ENCODE measurements at regions not wholly inside any gene's neighbourhood (a gene's known extent, or its start where the extent isn't known, plus 50 kb on each side); places are given as distances from the start of the nearest gene placed in this dataset.

DNA sequence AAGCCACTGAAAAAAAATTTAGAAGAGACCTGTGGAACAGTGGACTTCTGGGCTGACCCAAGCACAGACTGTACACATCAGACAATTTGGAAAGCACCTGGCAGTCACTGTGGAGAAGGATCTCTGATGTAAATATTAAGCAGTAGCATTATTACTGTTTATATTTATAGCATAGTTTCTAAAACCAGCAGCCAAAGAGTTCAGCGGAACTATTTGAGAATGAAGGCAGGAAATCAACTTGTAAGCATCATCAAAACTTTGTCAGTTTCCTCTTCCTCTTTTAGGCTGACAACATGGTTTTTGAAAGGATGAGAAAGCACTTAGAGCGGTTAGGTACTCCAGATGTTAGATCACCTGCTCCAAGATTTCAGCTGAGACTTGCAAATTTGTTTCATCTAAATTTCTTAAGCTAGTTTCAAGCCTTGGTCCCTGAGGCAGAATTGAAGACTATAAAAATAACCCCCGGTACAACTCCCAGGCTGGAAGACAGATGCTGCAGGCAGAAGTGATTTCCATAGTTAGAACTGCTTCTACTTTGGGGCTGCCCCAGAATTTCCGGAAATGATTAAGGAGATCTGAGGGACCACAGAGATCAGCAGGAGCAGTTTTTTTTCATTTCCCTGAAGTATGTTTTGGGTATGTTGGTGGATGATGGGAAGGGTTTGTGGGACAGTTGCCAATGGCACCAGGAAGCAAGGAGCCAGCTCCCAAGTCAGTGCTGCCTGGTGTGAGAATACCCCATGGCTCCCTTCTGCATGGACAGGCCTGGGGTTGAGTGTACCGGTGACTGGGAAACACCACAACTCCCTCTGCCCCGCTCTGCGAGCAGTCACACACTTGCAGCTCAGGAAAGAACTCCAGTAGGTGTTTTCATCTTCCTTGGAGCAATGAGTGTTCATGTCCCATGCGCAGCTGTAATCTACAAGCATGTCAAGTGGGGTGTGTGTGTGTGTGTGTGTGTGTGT, 354.5 kb downstream of the NUAK1 start:
- TF ChIP-seq, protein P1, sequence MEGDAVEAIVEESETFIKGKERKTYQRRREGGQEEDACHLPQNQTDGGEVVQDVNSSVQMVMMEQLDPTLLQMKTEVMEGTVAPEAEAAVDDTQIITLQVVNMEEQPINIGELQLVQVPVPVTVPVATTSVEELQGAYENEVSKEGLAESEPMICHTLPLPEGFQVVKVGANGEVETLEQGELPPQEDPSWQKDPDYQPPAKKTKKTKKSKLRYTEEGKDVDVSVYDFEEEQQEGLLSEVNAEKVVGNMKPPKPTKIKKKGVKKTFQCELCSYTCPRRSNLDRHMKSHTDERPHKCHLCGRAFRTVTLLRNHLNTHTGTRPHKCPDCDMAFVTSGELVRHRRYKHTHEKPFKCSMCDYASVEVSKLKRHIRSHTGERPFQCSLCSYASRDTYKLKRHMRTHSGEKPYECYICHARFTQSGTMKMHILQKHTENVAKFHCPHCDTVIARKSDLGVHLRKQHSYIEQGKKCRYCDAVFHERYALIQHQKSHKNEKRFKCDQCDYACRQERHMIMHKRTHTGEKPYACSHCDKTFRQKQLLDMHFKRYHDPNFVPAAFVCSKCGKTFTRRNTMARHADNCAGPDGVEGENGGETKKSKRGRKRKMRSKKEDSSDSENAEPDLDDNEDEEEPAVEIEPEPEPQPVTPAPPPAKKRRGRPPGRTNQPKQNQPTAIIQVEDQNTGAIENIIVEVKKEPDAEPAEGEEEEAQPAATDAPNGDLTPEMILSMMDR (IDR thresholded peaks at IDR 0.05; ENCODE audit: low read depth, low read length, missing control alignments): no peak
- H3K4me3 ChIP-seq (ENCODE audit: low read depth, low read length): no peak overlapping the region
- no peak for DNase-seq (ENCODE audit: low read depth)
- in situ Hi-C loops (cut with HindIII; ENCODE audit: low sequenced_read_pairs): no loop called here

GRCh38 chr12:105793421-105793820, 345.3 kb downstream of the NUAK1 start:
- DNase-seq (ENCODE audit: low read depth): no peak
- in situ Hi-C loops (cut with HindIII; ENCODE audit: low sequenced_read_pairs): no loop called here

DNA sequence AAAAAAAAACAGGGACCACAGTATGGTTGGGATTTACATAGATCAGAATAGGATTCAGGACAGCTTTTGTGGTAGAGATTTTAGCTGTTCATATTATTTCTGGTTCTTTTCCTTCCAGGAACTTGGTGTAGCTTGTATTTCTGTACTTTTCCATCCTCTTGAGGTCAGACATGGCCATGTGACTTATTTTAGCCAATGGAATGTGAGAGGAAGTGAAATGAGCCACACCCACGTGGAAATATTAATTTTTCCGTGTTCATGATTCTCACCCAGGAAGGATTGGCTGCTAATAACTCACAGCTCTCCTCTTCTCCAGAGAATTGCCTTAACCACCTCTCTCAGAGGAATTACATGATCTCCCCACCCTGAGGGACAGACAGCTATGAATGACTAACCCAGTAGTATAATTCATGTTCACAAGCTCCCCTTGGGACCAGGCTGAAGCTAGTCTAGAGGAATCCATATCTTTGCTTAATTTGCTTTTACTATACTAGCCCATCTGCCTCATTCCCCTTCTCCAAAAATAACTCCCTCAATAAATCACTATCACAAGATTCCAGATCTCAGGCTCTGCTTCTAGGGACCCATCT, 340.4 kb downstream of the NUAK1 start:
- in situ Hi-C loops (cut with HindIII; ENCODE audit: low sequenced_read_pairs): no loop called here
- no peak overlapping the region for H3K4me3 ChIP-seq (ENCODE audit: low read depth, low read length)
- DNase-seq (ENCODE audit: low read depth): no peak
- TF ChIP-seq, protein P1 (IDR thresholded peaks at IDR 0.05; ENCODE audit: low read depth, low read length, missing control alignments): no peak

More at GRCh38 chr12:105793421-105793820, 345.3 kb downstream of the NUAK1 start:
- TF ChIP-seq, protein P1 (IDR thresholded peaks at IDR 0.05; ENCODE audit: low read depth, low read length, missing control alignments): no peak
- H3K4me3 ChIP-seq (ENCODE audit: low read depth, low read length): no peak overlapping the region

- TF ChIP-seq, protein P1 (IDR thresholded peaks at IDR 0.05; ENCODE audit: low read depth, low read length, missing control alignments): no peak
- DNase-seq (ENCODE audit: low read depth): no peak
- no peak overlapping the region for H3K4me3 ChIP-seq (ENCODE audit: low read depth, low read length)
- in situ Hi-C loops (cut with HindIII; ENCODE audit: low sequenced_read_pairs): no loop called here
These were observed 339.7 kb downstream of the NUAK1 start for GRCh38 chr12:105799103-105799502.

- no peak for DNase-seq (ENCODE audit: low read depth)
- no peak overlapping the region for H3K4me3 ChIP-seq (ENCODE audit: low read depth, low read length)
- TF ChIP-seq, protein P1 (IDR thresholded peaks at IDR 0.05; ENCODE audit: low read depth, low read length, missing control alignments): no peak
- in situ Hi-C loops (cut with HindIII; ENCODE audit: low sequenced_read_pairs): no loop called here
These were observed 337.4 kb downstream of the NUAK1 start for GRCh38 chr12:105801351-105801750.

DNA sequence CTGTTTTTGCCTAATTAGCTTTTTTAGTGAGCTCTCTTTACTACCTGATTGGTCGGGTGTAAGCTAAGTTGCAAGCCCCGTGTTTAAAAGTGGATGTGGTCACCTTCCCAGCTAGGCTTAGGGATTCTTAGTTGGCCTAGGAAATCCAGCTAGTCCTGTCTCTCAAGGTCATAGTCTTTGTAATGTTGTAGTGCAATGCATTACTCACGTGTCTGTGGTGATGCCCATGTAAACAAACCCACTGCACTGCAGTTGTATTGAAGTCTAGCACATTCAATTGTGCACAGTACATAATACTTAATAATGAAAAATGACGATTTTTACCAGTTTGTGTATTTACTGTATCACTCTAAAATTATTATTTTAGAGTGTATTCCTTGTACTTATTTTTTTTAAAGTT, 335.5 kb downstream of the NUAK1 start:
- H3K4me3 ChIP-seq (ENCODE audit: low read depth, low read length): no peak overlapping the region
- TF ChIP-seq, protein P1 (IDR thresholded peaks at IDR 0.05; ENCODE audit: low read depth, low read length, missing control alignments): no peak
- in situ Hi-C loops (cut with HindIII; ENCODE audit: low sequenced_read_pairs): no loop called here
- no peak for DNase-seq (ENCODE audit: low read depth)
